OCI-LY7 (cell line): ENCODE measurements at regions not wholly inside any gene's neighbourhood (a gene's known extent, or its start where the extent isn't known, plus 50 kb on each side); places are given as distances from the start of the nearest gene placed in this dataset.

ENCODE experiments used
- BruUV-seq: library from RNA; stranded (reverse); fragments of 400-500 nt; replicated peaks from 2 replicates; lab custom pipeline; 2021; lab: Mats Ljungman, UMichigan
- CTCF ChIA-PET: fragments of 300-600 bp; sonication (Branson Sonifier 250); formaldehyde crosslinking; loops from one replicate; lab custom pipeline; 2022; ENCODE audit warnings: antibody characterized with exemption; ENCODE audit not compliant: unreplicated experiment; lab: Charles Lee
- POLR2A ChIA-PET: fragments of 300-600 bp; sonication (Branson Sonifier 250); formaldehyde crosslinking; loops from one replicate; lab custom pipeline; 2022; ENCODE audit warnings: antibody characterized with exemption; lab: Charles Lee
- DNase-seq: peaks from one replicate; pipeline ENCODE4 v3.0.0-alpha.2; 2015; ENCODE audit warnings: low spot score
- H2AFZ ChIP-seq: fragments of 200-600 bp; sonication (generic), shearing (Covaris generic); 2 replicates; pipeline ENCODE4 v1.6.1; 2014; ENCODE audit warnings: mild to moderate bottlenecking, antibody characterized with exemption, low read length, moderate library complexity
- H3K27ac ChIP-seq: fragments of 200-600 bp; sonication (generic); 2 replicates; pipeline ENCODE4 v1.5.1; 2014; ENCODE audit warnings: mixed run types, low read depth, mild to moderate bottlenecking, moderate library complexity, low read length, inconsistent platforms; ENCODE audit not compliant: poor library complexity, severe bottlenecking
- H3K36me3 ChIP-seq: fragments of 200-600 bp; sonication (generic); 2 replicates; pipeline ENCODE4 v1.6.1; 2014; ENCODE audit warnings: mild to moderate bottlenecking, antibody characterized with exemption, low read length, moderate library complexity, mixed read lengths; ENCODE audit not compliant: insufficient read depth
- H3K4me1 ChIP-seq: fragments of 200-600 bp; sonication (generic); 2 replicates; pipeline ENCODE4 v1.5.1; 2014; ENCODE audit warnings: mild to moderate bottlenecking, low read length; ENCODE audit not compliant: insufficient read depth, poor library complexity, severe bottlenecking
- H3K4me2 ChIP-seq: fragments of 200-600 bp; sonication (generic); 2 replicates; pipeline ENCODE4 v1.6.1; 2014; ENCODE audit warnings: mild to moderate bottlenecking, low read length
- H3K4me3 ChIP-seq: fragments of 200-600 bp; sonication (generic); 2 replicates; pipeline ENCODE4 v1.5.1; 2014; ENCODE audit warnings: mild to moderate bottlenecking, low read depth, low read length; ENCODE audit not compliant: poor library complexity, severe bottlenecking
- H3K79me2 ChIP-seq: fragments of 200-600 bp; sonication (generic); 2 replicates; pipeline ENCODE4 v1.6.1; 2016; ENCODE audit warnings: low read depth, mild to moderate bottlenecking, low read length, moderate library complexity, mixed read lengths; ENCODE audit not compliant: insufficient read depth
- H3K9me2 ChIP-seq: fragments of 200-600 bp; sonication (generic); 2 replicates; pipeline ENCODE4 v1.6.1; 2016; ENCODE audit warnings: mild to moderate bottlenecking, low read length, mixed read lengths; ENCODE audit not compliant: insufficient read depth
- H3K9me3 ChIP-seq: fragments of 200-600 bp; sonication (generic); 2 replicates; pipeline ENCODE4 v1.6.1; 2014; ENCODE audit warnings: mild to moderate bottlenecking, mixed run types, low read length, mixed read lengths
- H4K20me1 ChIP-seq: fragments of 200-600 bp; sonication (generic); 2 replicates; pipeline ENCODE4 v1.6.1; 2014; ENCODE audit warnings: mild to moderate bottlenecking, antibody characterized with exemption, low read length, moderate library complexity, mixed read lengths; ENCODE audit not compliant: insufficient read depth
- EZH2phosphoT487 ChIP-seq: fragments of 200-600 bp; sonication (generic); IDR thresholded peaks from 2 replicates; pipeline ENCODE4 v1.6.1; 2018; ENCODE audit warnings: low read depth, borderline replicate concordance, mild to moderate bottlenecking, mixed run types, antibody characterized with exemption, low read length, moderate library complexity, mixed read lengths
- intact Hi-C: fragments of 100-400 bp; cut with micrococcal nuclease; formaldehyde crosslinking; loops from one replicate; pipeline ENCODE4 v1.10.0; 2022; ENCODE audit not compliant: unreplicated experiment
- TF ChIP-seq, protein P1 (sequence below): fragments of 200-600 bp; sonication (generic); conservative IDR thresholded peaks from 2 replicates; pipeline ENCODE4 v1.5.1; 2014; ENCODE audit warnings: mild to moderate bottlenecking, antibody characterized with exemption, low read length, moderate library complexity, mixed read lengths

DNA sequence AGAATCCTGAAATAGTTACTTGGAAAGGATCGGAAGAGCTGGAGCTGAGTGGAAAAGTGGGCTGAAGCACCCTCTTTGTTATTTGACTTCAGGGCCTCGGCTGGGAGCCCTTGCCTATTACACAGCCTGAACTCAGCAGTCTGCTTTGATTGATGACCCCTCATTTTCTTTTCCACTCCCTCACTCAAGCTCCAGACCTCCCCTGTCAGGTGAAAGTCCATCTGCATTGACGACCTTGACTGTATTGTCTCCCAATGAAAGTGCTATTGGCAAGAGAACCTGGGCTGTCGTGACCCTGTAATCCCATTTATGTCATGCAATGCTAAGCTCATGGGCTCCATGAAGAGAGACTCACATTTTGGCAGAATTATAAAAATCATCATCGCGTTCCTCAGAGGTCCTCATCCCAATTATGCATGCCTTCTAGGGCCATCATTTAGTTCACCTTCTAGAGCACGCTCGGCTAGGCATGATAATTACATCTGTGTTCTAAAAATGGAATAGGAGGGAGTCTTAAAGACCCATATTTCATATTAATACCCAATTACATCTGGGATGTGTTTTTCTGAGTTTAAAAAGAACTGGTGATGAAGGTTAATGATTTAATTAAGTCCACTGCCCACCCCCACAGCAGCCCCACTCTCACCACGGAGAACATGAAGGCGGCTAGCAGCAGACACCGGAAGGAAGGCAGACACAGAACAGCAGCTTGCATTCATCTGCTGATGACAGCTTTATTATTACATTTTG is 472.5 kb downstream of the PID1 start:
- H4K20me1 ChIP-seq, result no peaks in the 10 kb centered on the region

DNA sequence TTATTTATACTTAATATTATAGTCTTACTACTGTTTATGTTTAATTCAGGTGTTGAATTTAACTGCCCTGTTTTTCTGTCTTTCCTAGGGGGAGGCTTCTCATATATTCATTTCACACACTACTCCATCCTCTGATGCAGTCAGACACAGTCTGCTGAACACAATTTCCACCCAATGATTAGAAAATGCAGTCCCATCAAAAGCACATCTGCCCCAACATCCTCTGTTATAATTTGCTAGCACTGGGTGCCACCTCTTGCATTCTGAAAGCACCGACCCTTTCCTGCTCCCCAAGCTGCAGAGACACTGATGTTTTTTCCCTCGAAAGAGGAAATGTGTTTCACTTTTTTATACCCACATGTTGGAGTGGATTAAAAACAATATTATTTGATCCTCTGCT is 474.7 kb downstream of the PID1 start:
- Histone ChIP-seq H3K79me2 (no peaks in the 10 kb centered on the region), H3K9me3 (no peaks in the 10 kb centered on the region), H2AFZ (no peak overlapping the region), H3K36me3 (no peaks in the 10 kb centered on the region), H3K4me1 (no peaks in the 10 kb centered on the region), H3K9me2 (no peaks in the 10 kb centered on the region), H3K4me2 (no peak overlapping the region), H3K4me3 (no peak overlapping the region), H3K27ac (no peak overlapping the region), H4K20me1 (no peaks in the 10 kb centered on the region)
- no TSS peak for BruUV-seq
- no peak for DNase-seq
- intact Hi-C loops, result no loop called here
- TF ChIP-seq, protein P1, sequence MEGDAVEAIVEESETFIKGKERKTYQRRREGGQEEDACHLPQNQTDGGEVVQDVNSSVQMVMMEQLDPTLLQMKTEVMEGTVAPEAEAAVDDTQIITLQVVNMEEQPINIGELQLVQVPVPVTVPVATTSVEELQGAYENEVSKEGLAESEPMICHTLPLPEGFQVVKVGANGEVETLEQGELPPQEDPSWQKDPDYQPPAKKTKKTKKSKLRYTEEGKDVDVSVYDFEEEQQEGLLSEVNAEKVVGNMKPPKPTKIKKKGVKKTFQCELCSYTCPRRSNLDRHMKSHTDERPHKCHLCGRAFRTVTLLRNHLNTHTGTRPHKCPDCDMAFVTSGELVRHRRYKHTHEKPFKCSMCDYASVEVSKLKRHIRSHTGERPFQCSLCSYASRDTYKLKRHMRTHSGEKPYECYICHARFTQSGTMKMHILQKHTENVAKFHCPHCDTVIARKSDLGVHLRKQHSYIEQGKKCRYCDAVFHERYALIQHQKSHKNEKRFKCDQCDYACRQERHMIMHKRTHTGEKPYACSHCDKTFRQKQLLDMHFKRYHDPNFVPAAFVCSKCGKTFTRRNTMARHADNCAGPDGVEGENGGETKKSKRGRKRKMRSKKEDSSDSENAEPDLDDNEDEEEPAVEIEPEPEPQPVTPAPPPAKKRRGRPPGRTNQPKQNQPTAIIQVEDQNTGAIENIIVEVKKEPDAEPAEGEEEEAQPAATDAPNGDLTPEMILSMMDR, result no peak
- TF ChIP-seq EZH2phosphoT487, result no peak
- POLR2A ChIA-PET, result interaction anchor here (0.7 kb wide), 1 partner anchor 19 kb away, joined by 3 read pairs; no protein-coding TSS in a partner anchor
- CTCF ChIA-PET, result no interaction called here

More for the DNA sequence above, 472.5 kb downstream of the PID1 start:
- intact Hi-C loops, result no loop called here
- Histone ChIP-seq H3K36me3 (no peaks in the 10 kb centered on the region), H3K4me1 (no peaks in the 10 kb centered on the region), H3K27ac (no peak overlapping the region), H3K9me3 (no peaks in the 10 kb centered on the region), H3K79me2 (no peaks in the 10 kb centered on the region), H3K4me3 (no peak overlapping the region), H3K4me2 (no peak overlapping the region), H3K9me2 (no peaks in the 10 kb centered on the region), H2AFZ (no peak overlapping the region)
- no peak for DNase-seq
- no peak for TF ChIP-seq EZH2phosphoT487
- TF ChIP-seq, protein P1, result no peak
- CTCF ChIA-PET, result no interaction called here
- BruUV-seq, result no TSS peak
- POLR2A ChIA-PET, result interaction anchor here (0.6 kb wide), 1 partner anchor 129 kb away, joined by 3 read pairs; no protein-coding TSS in a partner anchor

DNA sequence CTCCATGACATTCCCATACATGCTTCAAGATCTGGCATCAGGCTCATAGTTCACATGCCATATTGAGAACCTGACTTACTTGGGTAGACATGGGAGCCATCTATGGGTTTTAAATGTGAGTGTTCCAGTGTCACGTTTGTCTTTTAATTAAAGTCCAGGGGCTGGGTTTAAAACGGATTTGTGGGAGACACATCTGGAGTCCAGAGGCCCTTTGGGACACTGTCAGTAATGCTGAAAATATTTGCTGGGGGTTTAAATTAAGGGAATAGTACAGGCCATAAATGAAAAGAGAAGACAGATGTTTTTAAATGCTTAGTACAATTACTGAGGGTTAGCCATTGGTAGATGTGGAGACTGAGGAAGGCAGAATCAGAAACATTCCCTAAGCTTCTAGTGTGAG is 478.0 kb downstream of the PID1 start:
- intact Hi-C loops, result no loop called here
- Histone ChIP-seq H3K4me2 (no peak overlapping the region), H2AFZ (no peak overlapping the region), H3K27ac (no peak overlapping the region), H3K9me3 (no peaks in the 10 kb centered on the region), H3K36me3 (no peaks in the 10 kb centered on the region), H3K4me1 (no peaks in the 10 kb centered on the region), H4K20me1 (no peaks in the 10 kb centered on the region), H3K9me2 (no peaks in the 10 kb centered on the region), H3K4me3 (no peak overlapping the region), H3K79me2 (no peaks in the 10 kb centered on the region)
- ChIA-PET POLR2A (no interaction called here), CTCF (no interaction called here)
- BruUV-seq, result no TSS peak
- TF ChIP-seq EZH2phosphoT487, result no peak
- TF ChIP-seq, protein P1, result no peak
- DNase-seq, result no peak
